Stimulated activated memory B cell treated with anti-CD40 and anti-IgM and Interleukin-4, amounts not matched to agents 10 μg/mL and 1 μg/mL and 100 μg/mL, for 72 hours (primary cell): ENCODE measurements at regions not wholly inside any gene's neighbourhood (a gene's known extent, or its start where the extent isn't known, plus 50 kb on each side); places are given as distances from the start of the nearest gene placed in this dataset.

ENCODE experiments used
- ATAC-seq: fragments of 150-1000 bp; cut with Tn5 transposase; 2 replicates; pipeline ENCODE4 v1.10.0; 2021
- H3K27ac Mint-ChIP-seq: one replicate; pipeline ENCODE4 v1.8.0; 2022; ENCODE audit warnings: mild to moderate bottlenecking, mixed read lengths
- H3K27me3 Mint-ChIP-seq: one replicate; pipeline ENCODE4 v1.8.0; 2022; ENCODE audit warnings: mixed read lengths
- H3K36me3 Mint-ChIP-seq: one replicate; pipeline ENCODE4 v1.8.0; 2022; ENCODE audit warnings: mixed read lengths
- H3K4me1 Mint-ChIP-seq: one replicate; pipeline ENCODE4 v1.8.0; 2022; ENCODE audit warnings: mixed read lengths
- H3K4me3 Mint-ChIP-seq: one replicate; pipeline ENCODE4 v1.8.0; 2022; ENCODE audit warnings: mild to moderate bottlenecking, moderate library complexity, mixed read lengths
- H3K9me3 Mint-ChIP-seq: one replicate; pipeline ENCODE4 v1.8.0; 2022; ENCODE audit warnings: mixed read lengths

- Mint-ChIP-seq H3K36me3 (no peaks in the 10 kb centered on the region), H3K27ac (no peak overlapping the region), H3K4me1 (no peaks in the 10 kb centered on the region), H3K9me3 (no peaks in the 10 kb centered on the region), H3K27me3 (peaks cover 14% of the 10 kb centered on the region), H3K4me3 (no peak overlapping the region)
- no peak for ATAC-seq
These were observed 79.8 kb upstream of the CCN6 start for GRCh38 chr6:111973927-111974639.

DNA sequence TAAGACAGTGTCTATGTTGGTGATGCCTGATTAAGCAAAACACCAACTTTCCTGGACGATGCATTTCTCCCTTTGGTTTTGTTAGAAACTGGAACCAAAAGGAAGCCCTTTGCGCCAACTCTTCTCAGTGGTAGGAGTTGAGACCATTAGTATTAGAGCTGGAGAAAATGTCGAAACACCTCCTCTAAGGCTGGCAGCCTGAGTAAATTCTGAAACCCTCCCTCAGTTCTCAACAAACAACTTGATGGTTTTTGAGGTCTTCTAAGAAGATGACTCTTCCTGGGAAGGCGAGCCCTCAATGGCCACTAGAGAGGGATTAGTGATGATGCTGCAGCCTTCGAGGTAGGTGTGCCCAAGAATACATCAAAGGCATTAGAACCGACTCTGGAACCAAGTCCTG, 78.4 kb upstream of the CCN6 start:
- no peaks in the 10 kb centered on the region for H3K4me1 Mint-ChIP-seq
- no peaks in the 10 kb centered on the region for H3K9me3 Mint-ChIP-seq
- H3K4me3 Mint-ChIP-seq = no peak overlapping the region
- peaks cover 26% of the 10 kb centered on the region for H3K27me3 Mint-ChIP-seq
- no peak overlapping the region for H3K27ac Mint-ChIP-seq
- ATAC-seq = no peak
- H3K36me3 Mint-ChIP-seq = no peaks in the 10 kb centered on the region

DNA sequence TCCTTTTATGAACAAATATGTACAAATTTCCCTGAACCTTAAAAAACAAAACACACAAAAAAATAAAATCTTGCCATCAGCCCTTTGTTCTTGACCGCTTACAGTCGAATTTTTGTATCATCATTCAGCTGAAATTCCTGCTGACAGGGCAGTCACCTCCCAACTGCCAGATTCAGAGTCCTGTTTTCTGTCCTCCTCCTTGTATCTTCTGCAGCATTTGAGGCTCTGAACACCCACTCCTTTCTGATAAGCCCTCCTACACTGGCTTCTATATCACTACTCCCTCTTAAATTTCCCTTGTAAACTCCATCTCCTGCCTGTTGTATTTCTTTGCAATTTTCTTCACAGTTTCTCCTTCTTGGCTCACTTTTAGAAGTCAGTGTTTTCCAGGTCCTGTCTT, 77.8 kb upstream of the CCN6 start:
- no peak for ATAC-seq
- H3K27me3 Mint-ChIP-seq = peaks cover 26% of the 10 kb centered on the region
- no peaks in the 10 kb centered on the region for H3K36me3 Mint-ChIP-seq
- no peak overlapping the region for H3K27ac Mint-ChIP-seq
- H3K9me3 Mint-ChIP-seq = no peaks in the 10 kb centered on the region
- H3K4me3 Mint-ChIP-seq = no peak overlapping the region
- H3K4me1 Mint-ChIP-seq = no peaks in the 10 kb centered on the region

- H3K36me3 Mint-ChIP-seq = no peaks in the 10 kb centered on the region
- ATAC-seq = no peak
- H3K27me3 Mint-ChIP-seq = peaks cover 26% of the 10 kb centered on the region
- no peaks in the 10 kb centered on the region for H3K4me1 Mint-ChIP-seq
- no peaks in the 10 kb centered on the region for H3K9me3 Mint-ChIP-seq
- H3K27ac Mint-ChIP-seq = no peak overlapping the region
- no peak overlapping the region for H3K4me3 Mint-ChIP-seq
These were observed 75.3 kb upstream of the CCN6 start for GRCh38 chr6:111978532-111979149.

DNA sequence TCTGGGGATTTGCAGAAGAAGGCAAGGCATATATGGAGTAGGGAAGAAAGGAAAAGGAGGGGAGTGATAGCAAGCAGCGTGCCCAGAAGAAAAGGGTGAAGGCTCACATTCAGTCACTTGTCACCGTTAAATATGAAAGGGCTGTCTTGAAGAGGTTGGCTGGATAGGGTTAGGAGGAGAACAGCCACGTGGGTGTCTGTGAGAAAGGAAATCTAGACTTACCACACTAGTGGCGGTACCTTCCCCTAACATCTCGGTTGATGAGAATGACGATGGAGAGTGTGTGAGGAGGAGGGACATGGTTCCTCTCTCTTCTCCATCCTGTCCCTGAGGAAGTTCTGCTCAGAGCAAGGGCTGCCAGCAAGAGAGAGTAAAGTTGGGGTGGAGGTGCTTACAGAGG, 74.3 kb upstream of the CCN6 start:
- Mint-ChIP-seq H3K27ac (no peak overlapping the region), H3K36me3 (no peaks in the 10 kb centered on the region), H3K9me3 (no peaks in the 10 kb centered on the region), H3K27me3 (peaks cover 26% of the 10 kb centered on the region), H3K4me1 (no peaks in the 10 kb centered on the region), H3K4me3 (no peak overlapping the region)
- ATAC-seq = peak; percentile 16

DNA sequence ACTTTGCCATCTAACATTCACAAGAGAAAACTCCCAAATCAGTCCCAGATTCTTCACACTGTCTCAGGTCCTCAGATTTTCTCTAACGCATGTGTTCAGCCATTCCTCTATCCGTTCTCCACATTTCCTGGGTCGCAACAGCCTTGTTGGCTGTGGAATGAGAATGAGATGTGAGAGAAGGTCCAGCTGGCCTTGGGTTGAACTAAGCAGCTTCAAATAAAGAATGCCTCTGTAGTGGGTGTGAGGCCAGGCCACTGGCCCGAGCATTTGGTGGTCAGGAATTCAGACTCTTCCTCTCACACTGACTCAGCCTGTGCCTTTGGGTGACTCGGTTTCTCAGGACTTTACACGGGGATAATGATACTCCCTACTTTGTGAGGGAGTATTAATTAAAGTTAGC, 73.8 kb upstream of the CCN6 start:
- Mint-ChIP-seq H3K36me3 (no peaks in the 10 kb centered on the region), H3K27me3 (peaks cover 26% of the 10 kb centered on the region), H3K9me3 (no peaks in the 10 kb centered on the region), H3K4me3 (no peak overlapping the region), H3K4me1 (no peaks in the 10 kb centered on the region), H3K27ac (no peak overlapping the region)
- ATAC-seq = no peak

DNA sequence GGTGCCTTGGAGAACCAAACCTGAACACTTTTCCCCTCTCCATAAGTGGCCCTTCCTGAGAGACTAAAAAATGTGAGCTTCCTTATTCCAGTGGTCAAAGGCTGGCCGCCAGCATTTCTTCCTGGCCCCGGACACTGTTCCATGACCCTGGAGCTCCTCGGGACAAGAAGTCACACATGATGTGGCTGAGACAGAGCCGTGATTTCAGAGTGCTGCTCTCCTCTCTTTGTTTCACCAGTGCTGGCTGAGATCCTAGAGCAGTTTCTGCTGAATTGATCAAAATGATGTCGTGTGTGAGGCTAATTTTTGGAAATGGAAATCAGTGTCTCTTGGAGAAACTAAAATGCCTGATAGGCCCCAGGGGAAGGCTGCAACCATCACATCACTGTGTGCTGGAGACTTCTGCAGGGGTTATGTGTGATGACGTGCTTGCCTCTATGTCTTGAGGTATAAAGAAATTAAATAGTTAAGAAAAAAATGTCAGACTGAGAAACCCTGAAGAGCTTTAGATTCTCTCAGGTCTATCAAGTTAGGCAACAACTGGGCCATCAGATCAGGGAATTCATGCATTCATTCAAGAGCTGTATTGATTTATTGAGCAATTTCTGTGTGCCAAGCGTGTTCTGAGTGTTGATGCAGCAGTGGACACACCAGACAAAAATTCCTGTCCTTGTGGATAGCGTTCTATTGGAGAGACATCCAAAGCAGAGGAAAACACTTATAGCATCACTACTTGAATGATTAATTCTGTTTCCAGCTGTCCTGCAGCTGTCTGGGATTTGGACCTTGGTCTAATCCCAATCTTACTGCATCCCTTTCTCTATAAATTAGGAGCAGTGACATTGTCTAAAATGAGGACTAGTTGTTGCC, 72.7 kb upstream of the CCN6 start:
- H3K36me3 Mint-ChIP-seq = no peaks in the 10 kb centered on the region
- H3K4me1 Mint-ChIP-seq = no peaks in the 10 kb centered on the region
- H3K27me3 Mint-ChIP-seq = peaks cover 26% of the 10 kb centered on the region
- H3K9me3 Mint-ChIP-seq = no peaks in the 10 kb centered on the region
- ATAC-seq = no peak
- no peak overlapping the region for H3K27ac Mint-ChIP-seq
- no peak overlapping the region for H3K4me3 Mint-ChIP-seq

DNA sequence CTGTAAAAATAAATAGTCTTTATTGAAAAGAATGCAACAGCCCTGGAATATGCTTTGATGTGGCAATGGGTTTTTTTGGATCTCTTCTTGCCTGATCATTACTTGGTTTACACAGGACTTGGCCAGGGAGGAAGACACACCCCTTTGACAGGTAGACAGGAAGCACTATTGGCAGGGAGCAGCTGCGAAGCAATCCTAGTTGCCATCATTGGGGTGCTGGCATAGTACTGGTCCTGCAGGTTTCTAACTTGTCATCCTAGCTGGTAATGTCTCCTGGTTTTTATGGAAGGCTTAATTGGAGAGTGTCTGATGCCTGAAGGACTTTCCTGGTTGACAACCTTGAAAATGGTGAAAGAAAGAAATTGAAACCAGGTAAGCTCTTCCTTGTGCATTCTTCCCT, 71.2 kb upstream of the CCN6 start:
- Mint-ChIP-seq H3K4me3 (no peak overlapping the region), H3K36me3 (no peaks in the 10 kb centered on the region), H3K27ac (no peak overlapping the region), H3K9me3 (no peaks in the 10 kb centered on the region), H3K27me3 (peaks cover 18% of the 10 kb centered on the region), H3K4me1 (no peaks in the 10 kb centered on the region)
- no peak for ATAC-seq

- H3K9me3 Mint-ChIP-seq = no peaks in the 10 kb centered on the region
- H3K4me3 Mint-ChIP-seq = no peak overlapping the region
- ATAC-seq = no peak
- peaks cover 18% of the 10 kb centered on the region for H3K27me3 Mint-ChIP-seq
- H3K36me3 Mint-ChIP-seq = no peaks in the 10 kb centered on the region
- no peak overlapping the region for H3K27ac Mint-ChIP-seq
- no peaks in the 10 kb centered on the region for H3K4me1 Mint-ChIP-seq
These were observed 70.7 kb upstream of the CCN6 start for GRCh38 chr6:111983193-111983592.

DNA sequence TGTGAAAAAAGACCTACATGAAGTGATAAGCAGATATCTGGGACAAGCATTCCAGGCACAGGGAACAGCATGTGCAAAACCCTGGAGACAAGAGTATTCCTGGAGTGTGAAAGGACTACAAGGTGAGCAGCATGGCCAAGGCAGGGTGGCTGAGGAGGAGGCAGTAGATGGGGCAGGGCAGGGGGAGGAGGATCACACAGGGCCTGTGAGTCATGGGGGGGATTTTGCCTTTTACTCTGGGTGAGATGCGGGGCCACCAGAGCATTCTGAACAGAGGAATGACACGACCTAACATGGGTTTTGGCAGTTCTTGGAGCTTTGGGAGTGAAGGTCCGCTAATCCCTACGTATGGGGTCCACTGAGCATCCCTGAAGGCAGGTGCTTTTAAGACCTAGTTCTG, 69.8 kb upstream of the CCN6 start:
- Mint-ChIP-seq H3K36me3 (no peaks in the 10 kb centered on the region), H3K9me3 (no peaks in the 10 kb centered on the region), H3K27me3 (peaks cover 12% of the 10 kb centered on the region), H3K27ac (no peak overlapping the region), H3K4me1 (peaks cover 2% of the 10 kb centered on the region), H3K4me3 (no peak overlapping the region)
- no peak for ATAC-seq

DNA sequence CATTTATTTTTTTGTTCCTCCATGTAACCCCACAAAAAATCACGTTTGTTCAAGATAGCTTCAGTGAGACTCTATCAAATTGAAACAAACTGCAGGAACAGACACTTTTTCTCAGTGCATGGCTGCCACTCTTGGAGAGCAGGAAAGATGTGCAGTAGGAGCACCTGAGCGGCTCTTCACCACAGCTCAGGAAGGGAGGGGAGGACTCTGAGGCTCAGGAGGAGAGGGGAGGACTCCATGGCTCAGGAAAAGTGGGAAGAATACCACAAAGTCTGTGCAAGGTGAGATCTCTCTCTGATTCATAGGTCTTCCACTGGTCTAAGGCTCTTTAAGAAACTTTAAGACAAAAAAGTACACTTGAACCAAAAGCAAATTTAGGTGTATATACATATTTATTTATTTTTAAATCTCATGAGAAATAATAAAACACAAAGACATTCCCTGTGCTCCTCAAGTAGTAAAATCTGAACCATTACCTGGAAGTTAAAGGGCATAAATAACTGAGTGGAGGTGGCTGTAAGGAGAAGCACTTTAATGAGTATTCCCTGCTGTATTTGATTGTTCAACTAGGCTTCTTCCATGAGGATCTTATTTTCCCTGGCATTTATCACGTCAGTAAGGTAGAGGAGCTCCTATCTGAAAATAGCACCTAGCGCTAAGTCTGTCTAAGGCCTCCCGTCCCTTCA, 69.2 kb upstream of the CCN6 start:
- Mint-ChIP-seq H3K27ac (no peak overlapping the region), H3K9me3 (no peaks in the 10 kb centered on the region), H3K4me1 (peaks cover 7% of the 10 kb centered on the region), H3K36me3 (no peaks in the 10 kb centered on the region), H3K4me3 (no peak overlapping the region), H3K27me3 (peaks cover 6% of the 10 kb centered on the region)
- no peak for ATAC-seq

GRCh38 chr6:111985202-111985731, 68.6 kb upstream of the CCN6 start:
- ATAC-seq = no peak
- H3K4me1 Mint-ChIP-seq = peaks cover 12% of the 10 kb centered on the region
- no peak overlapping the region for H3K4me3 Mint-ChIP-seq
- H3K9me3 Mint-ChIP-seq = no peaks in the 10 kb centered on the region
- H3K27ac Mint-ChIP-seq = no peak overlapping the region
- no peaks in the 10 kb centered on the region for H3K36me3 Mint-ChIP-seq
- peaks cover under 1% of the 10 kb centered on the region for H3K27me3 Mint-ChIP-seq

GRCh38 chr6:111986651-111987050, 67.3 kb upstream of the CCN6 start:
- no peak overlapping the region for H3K27ac Mint-ChIP-seq
- no peaks in the 10 kb centered on the region for H3K9me3 Mint-ChIP-seq
- H3K27me3 Mint-ChIP-seq = no peaks in the 10 kb centered on the region
- no peak for ATAC-seq
- no peak overlapping the region for H3K4me3 Mint-ChIP-seq
- H3K4me1 Mint-ChIP-seq = peaks cover 12% of the 10 kb centered on the region
- no peaks in the 10 kb centered on the region for H3K36me3 Mint-ChIP-seq

GRCh38 chr6:111987295-111987694, 66.6 kb upstream of the CCN6 start:
- H3K9me3 Mint-ChIP-seq = no peaks in the 10 kb centered on the region
- no peak for ATAC-seq
- H3K4me3 Mint-ChIP-seq = no peak overlapping the region
- no peaks in the 10 kb centered on the region for H3K27me3 Mint-ChIP-seq
- no peak overlapping the region for H3K27ac Mint-ChIP-seq
- H3K4me1 Mint-ChIP-seq = peaks cover 13% of the 10 kb centered on the region
- no peaks in the 10 kb centered on the region for H3K36me3 Mint-ChIP-seq

GRCh38 chr6:111988926-111989325, 65.0 kb upstream of the CCN6 start:
- Mint-ChIP-seq H3K9me3 (no peaks in the 10 kb centered on the region), H3K27me3 (no peaks in the 10 kb centered on the region), H3K36me3 (no peaks in the 10 kb centered on the region), H3K27ac (peak overlapping the region; percentile 7), H3K4me3 (no peak overlapping the region), H3K4me1 (peaks cover 25% of the 10 kb centered on the region)
- no peak for ATAC-seq
